ENCODE measurements at regions not wholly inside any gene's neighbourhood (a gene's known extent, or its start where the extent isn't known, plus 50 kb on each side); places are given as distances from the start of the nearest gene placed in this dataset.
A peak's percentile ranks its signal among the peaks of the same experiment; 100 is the strongest.

DNA sequence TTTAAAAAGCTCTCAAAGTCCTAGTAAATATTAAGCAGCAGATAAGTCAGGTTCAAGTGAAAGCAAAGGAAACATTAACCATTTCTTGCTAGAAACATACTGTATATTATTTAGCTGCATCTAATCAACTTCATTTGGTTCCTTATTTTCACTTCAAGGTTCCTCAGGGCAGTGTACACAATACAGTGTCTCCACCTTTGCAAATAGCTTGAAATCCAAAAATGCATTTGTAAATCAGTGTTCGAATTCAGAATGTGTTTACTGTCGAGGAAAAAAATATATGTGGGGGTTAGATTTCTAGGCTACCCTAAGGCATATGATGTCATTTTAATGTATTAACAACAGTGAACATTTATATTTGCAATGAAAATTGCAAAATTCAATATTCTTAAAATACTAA lies 436.0 kb downstream of the CETN3 start:
- 6 to 100% (median 90%) methylated on average over 1 to 2 of the region's 2 CpGs; no CpG with 5 or more reads in 1 of the 10 experiments for WGBS, 10 experiments
- Histone ChIP-seq H3K4me1 (replicated peaks in 1 of 2) (no peaks in the 10 kb centered on the region), H3K4me3 (no peak overlapping the region), H3K27ac (no peak overlapping the region)
- ATAC-seq (replicated peaks in 6 of 8), result peak in 3 of 8 experiments; percentile 79 to 90 (median 82)
- in situ Hi-C loops (cut with MboI; ENCODE audit: low pct_unique_long_range_greater_than_20kb in 2 of 9, low sequenced_read_pairs in 9 of 9, unreplicated experiment in 9 of 9), result no loop called here

GRCh38 chr5:89972901-89973300 lies 436.7 kb downstream of the CETN3 start:
- ATAC-seq (replicated peaks in 6 of 8), result peak in 1 of 8 experiments; percentile 39
- in situ Hi-C loops (cut with MboI; ENCODE audit: low pct_unique_long_range_greater_than_20kb in 2 of 9, low sequenced_read_pairs in 9 of 9, unreplicated experiment in 9 of 9), result no loop called here
- H3K4me3 ChIP-seq, result no peak overlapping the region
- H3K4me1 ChIP-seq (replicated peaks in 1 of 2), result no peaks in the 10 kb centered on the region
- WGBS, 10 experiments, result 53 to 100% (median 92%) methylated on average over 1 to 3 of the region's 3 CpGs; no CpG with 5 or more reads in 1 of the 10 experiments
- no peak overlapping the region for H3K27ac ChIP-seq

DNA sequence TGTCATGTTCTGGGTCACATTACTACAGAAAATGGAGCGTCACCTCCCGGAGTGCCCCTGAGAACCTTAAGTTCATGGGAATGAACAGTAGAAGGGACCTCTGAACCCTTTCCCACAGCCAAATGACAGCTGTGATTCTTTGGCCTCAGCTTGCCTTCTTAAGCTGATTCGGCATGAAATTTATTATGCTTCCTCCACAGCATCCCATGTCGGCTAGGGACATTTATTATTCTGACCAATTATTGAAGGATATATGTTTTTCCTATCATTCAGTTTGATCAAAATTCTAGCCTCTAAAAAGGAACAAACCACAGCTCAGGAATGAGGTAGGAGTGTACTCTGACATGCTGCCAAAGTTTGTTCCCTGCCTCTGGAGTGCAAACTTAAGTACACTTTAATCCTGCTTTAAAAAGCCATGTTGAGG lies 440.6 kb downstream of the CETN3 start:
- WGBS, 10 experiments, result 40 to 85% (median 68%) methylated on average over 1 to 4 of the region's 4 CpGs
- in situ Hi-C loops (cut with MboI; ENCODE audit: low pct_unique_long_range_greater_than_20kb in 2 of 9, low sequenced_read_pairs in 9 of 9, unreplicated experiment in 9 of 9), result no loop called here
- Histone ChIP-seq H3K27ac (no peak overlapping the region), H3K4me1 (replicated peaks in 1 of 2) (no peaks in the 10 kb centered on the region), H3K4me3 (no peak overlapping the region)
- ATAC-seq (replicated peaks in 6 of 8), result no peak

DNA sequence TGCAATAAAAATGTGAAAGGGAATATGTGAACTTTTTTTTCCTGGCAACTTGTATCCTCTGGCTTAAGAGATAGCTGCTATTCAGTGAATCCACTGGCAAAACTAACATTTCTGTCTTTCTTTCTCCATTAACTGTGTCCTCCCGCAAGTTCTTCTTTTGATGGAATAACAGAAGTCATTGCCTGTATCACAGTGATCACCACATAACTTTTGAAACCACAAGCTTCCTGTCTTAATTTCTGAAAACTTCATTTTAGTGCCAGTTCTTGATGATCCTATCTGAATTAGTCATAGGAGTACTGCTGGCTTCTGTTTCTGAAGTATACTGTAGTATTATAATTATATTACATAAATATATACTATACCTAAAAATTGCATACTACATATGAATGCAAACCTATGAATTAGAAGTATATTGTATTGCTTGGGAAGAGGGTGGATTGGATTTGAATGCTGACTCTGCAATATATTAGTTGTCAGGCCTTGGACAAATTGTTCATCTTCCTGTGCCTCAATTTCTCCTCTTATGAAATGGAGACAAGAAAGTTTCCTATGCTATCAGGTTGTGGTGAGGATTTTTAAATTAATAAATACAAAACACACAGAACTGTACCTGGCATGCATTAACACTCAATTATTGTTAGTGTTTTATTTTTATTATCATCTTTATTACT lies 441.6 kb downstream of the CETN3 start:
- H3K4me3 ChIP-seq, result no peak overlapping the region
- no peaks in the 10 kb centered on the region for H3K4me1 ChIP-seq (replicated peaks in 1 of 2)
- 40 to 100% (median 100%) methylated on average over 1 of the region's 1 CpG; no CpG with 5 or more reads in 1 of the 10 experiments for WGBS, 10 experiments
- in situ Hi-C loops (cut with MboI; ENCODE audit: low pct_unique_long_range_greater_than_20kb in 2 of 9, low sequenced_read_pairs in 9 of 9, unreplicated experiment in 9 of 9), result no loop called here
- no peak for ATAC-seq (replicated peaks in 6 of 8)
- H3K27ac ChIP-seq, result no peak overlapping the region

GRCh38 chr5:89956838-89957237 lies 452.7 kb downstream of the CETN3 start:
- Histone ChIP-seq H3K4me3 (no peak overlapping the region), H3K4me1 (replicated peaks in 1 of 2) (no peaks in the 10 kb centered on the region), H3K27ac (no peak overlapping the region)
- WGBS, 10 experiments, result 86 to 100% (median 100%) methylated on average over 1 of the region's 1 CpG; no CpG with 5 or more reads in 2 of the 10 experiments
- in situ Hi-C loops (cut with MboI; ENCODE audit: low pct_unique_long_range_greater_than_20kb in 2 of 9, low sequenced_read_pairs in 9 of 9, unreplicated experiment in 9 of 9), result no loop called here
- no peak for ATAC-seq (replicated peaks in 6 of 8)

- in situ Hi-C loops (cut with MboI; ENCODE audit: low pct_unique_long_range_greater_than_20kb in 2 of 9, low sequenced_read_pairs in 9 of 9, unreplicated experiment in 9 of 9), result no loop called here
- WGBS, 10 experiments, result 21 to 87% (median 49%) methylated on average over 2 to 4 of the region's 4 CpGs; no CpG with 5 or more reads in 1 of the 10 experiments
- H3K4me1 ChIP-seq (replicated peaks in 1 of 2), result no peaks in the 10 kb centered on the region
- no peak for ATAC-seq (replicated peaks in 6 of 8)
- no peak overlapping the region for H3K4me3 ChIP-seq
- no peak overlapping the region for H3K27ac ChIP-seq
Measured at GRCh38 chr5:89954916-89955315, 454.6 kb downstream of the CETN3 start.

GRCh38 chr5:89951876-89952275 lies 457.7 kb downstream of the CETN3 start:
- WGBS, 10 experiments, result 23 to 78% (median 60%) methylated on average over 1 to 2 of the region's 2 CpGs; no CpG with 5 or more reads in 1 of the 10 experiments
- ATAC-seq (replicated peaks in 6 of 8), result no peak
- H3K4me1 ChIP-seq (replicated peaks in 1 of 2), result no peaks in the 10 kb centered on the region
- no peak overlapping the region for H3K27ac ChIP-seq
- no peak overlapping the region for H3K4me3 ChIP-seq
- in situ Hi-C loops (cut with MboI; ENCODE audit: low pct_unique_long_range_greater_than_20kb in 2 of 9, low sequenced_read_pairs in 9 of 9, unreplicated experiment in 9 of 9), result no loop called here

- no peak for ATAC-seq (replicated peaks in 6 of 8)
- in situ Hi-C loops (cut with MboI; ENCODE audit: low pct_unique_long_range_greater_than_20kb in 2 of 9, low sequenced_read_pairs in 9 of 9, unreplicated experiment in 9 of 9), result no loop called here
- Histone ChIP-seq H3K4me1 (replicated peaks in 1 of 2) (no peaks in the 10 kb centered on the region), H3K4me3 (no peak overlapping the region), H3K27ac (no peak overlapping the region)
- 13 to 100% (median 84%) methylated on average over 1 of the region's 1 CpG; no CpG with 5 or more reads in 2 of the 10 experiments for WGBS, 10 experiments
Measured at GRCh38 chr5:89950234-89950633, 459.3 kb downstream of the CETN3 start.

DNA sequence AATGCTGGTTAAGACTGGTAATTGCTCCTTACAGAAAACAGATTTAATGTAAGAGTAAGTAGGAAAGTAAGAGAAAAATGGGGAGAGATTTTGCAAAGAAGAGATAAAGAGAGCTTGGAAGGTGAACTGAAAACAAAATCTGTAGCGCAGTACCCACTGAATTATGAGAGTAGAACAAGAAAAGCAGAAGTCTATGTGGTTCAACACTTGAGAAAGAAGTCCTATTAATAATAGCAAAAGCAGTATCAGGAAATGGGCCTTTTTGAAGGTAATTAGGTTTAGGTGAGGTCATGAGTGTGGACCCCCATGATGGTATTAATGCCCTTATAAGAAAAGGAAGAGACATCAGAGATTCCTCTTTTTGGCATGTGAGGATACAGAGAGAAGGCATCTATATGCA lies 460.6 kb downstream of the CETN3 start:
- Histone ChIP-seq H3K4me3 (no peak overlapping the region), H3K27ac (no peak overlapping the region), H3K4me1 (replicated peaks in 1 of 2) (no peaks in the 10 kb centered on the region)
- in situ Hi-C loops (cut with MboI; ENCODE audit: low pct_unique_long_range_greater_than_20kb in 2 of 9, low sequenced_read_pairs in 9 of 9, unreplicated experiment in 9 of 9), result no loop called here
- no peak for ATAC-seq (replicated peaks in 6 of 8)
- WGBS, 10 experiments, result 43 to 100% (median 100%) methylated on average over 1 of the region's 1 CpG; no CpG with 5 or more reads in 1 of the 10 experiments

GRCh38 chr5:89946916-89947315 lies 462.6 kb downstream of the CETN3 start:
- Histone ChIP-seq H3K27ac (no peak overlapping the region), H3K4me3 (no peak overlapping the region), H3K4me1 (replicated peaks in 1 of 2) (no peaks in the 10 kb centered on the region)
- ATAC-seq (replicated peaks in 6 of 8), result no peak
- in situ Hi-C loops (cut with MboI; ENCODE audit: low pct_unique_long_range_greater_than_20kb in 2 of 9, low sequenced_read_pairs in 9 of 9, unreplicated experiment in 9 of 9), result no loop called here
- WGBS, 10 experiments, result 5 to 100% (median 85%) methylated on average over 1 to 2 of the region's 2 CpGs; no CpG with 5 or more reads in 3 of the 10 experiments

GRCh38 chr5:89946508-89946907 lies 463.0 kb downstream of the CETN3 start:
- no peak overlapping the region for H3K27ac ChIP-seq
- H3K4me1 ChIP-seq (replicated peaks in 1 of 2), result no peaks in the 10 kb centered on the region
- ATAC-seq (replicated peaks in 6 of 8), result no peak
- H3K4me3 ChIP-seq, result no peak overlapping the region
- in situ Hi-C loops (cut with MboI; ENCODE audit: low pct_unique_long_range_greater_than_20kb in 2 of 9, low sequenced_read_pairs in 9 of 9, unreplicated experiment in 9 of 9), result no loop called here
- 36 to 100% (median 88%) methylated on average over 2 to 4 of the region's 4 CpGs; no CpG with 5 or more reads in 3 of the 10 experiments for WGBS, 10 experiments

- WGBS, 10 experiments, result 50 to 100% (median 93%) methylated on average over 1 of the region's 1 CpG; no CpG with 5 or more reads in 1 of the 10 experiments
- no peak overlapping the region for H3K4me3 ChIP-seq
- H3K27ac ChIP-seq, result no peak overlapping the region
- no peak for ATAC-seq (replicated peaks in 6 of 8)
- in situ Hi-C loops (cut with MboI; ENCODE audit: low pct_unique_long_range_greater_than_20kb in 2 of 9, low sequenced_read_pairs in 9 of 9, unreplicated experiment in 9 of 9), result no loop called here
- no peaks in the 10 kb centered on the region for H3K4me1 ChIP-seq (replicated peaks in 1 of 2)
Measured at GRCh38 chr5:89942171-89942570, 467.4 kb downstream of the CETN3 start.

DNA sequence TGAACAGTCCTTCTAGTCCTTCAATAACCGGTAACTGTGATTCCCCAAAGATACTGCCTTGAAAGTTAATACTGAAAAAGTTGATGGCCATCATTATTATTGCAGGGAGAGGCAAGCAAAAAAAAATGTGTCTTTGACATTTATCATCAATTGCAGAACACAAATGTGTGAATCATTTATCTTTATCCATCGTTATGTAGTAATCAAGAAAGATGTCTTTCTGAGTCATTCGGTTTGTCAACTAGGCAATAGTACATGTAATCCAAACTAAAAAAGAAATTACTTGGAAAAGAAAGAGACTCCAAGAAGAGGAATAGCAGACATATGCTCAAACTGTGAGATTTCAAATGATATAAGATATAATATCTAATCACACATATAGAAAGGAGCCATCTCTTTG lies 473.0 kb downstream of the CETN3 start:
- no peak overlapping the region for H3K4me3 ChIP-seq
- in situ Hi-C loops (cut with MboI; ENCODE audit: low pct_unique_long_range_greater_than_20kb in 2 of 9, low sequenced_read_pairs in 9 of 9, unreplicated experiment in 9 of 9), result no loop called here
- no peak for ATAC-seq (replicated peaks in 6 of 8)
- WGBS, 10 experiments, result 14 to 100% (median 91%) methylated on average over 1 to 3 of the region's 3 CpGs
- H3K27ac ChIP-seq, result no peak overlapping the region
- no peaks in the 10 kb centered on the region for H3K4me1 ChIP-seq (replicated peaks in 1 of 2)

- no peak for ATAC-seq (replicated peaks in 6 of 8)
- WGBS, 10 experiments, result 89 to 100% (median 95%) methylated on average over 2 to 4 of the region's 4 CpGs; no CpG with 5 or more reads in 2 of the 10 experiments
- Histone ChIP-seq H3K27ac (no peak overlapping the region), H3K4me1 (replicated peaks in 1 of 2) (no peaks in the 10 kb centered on the region), H3K4me3 (no peak overlapping the region)
- in situ Hi-C loops (cut with MboI; ENCODE audit: low pct_unique_long_range_greater_than_20kb in 2 of 9, low sequenced_read_pairs in 9 of 9, unreplicated experiment in 9 of 9), result no loop called here
Measured at GRCh38 chr5:89934069-89934468, 475.5 kb downstream of the CETN3 start.
